ES-I3 (cell line): ENCODE measurements at regions not wholly inside any gene's neighbourhood (a gene's known extent, or its start where the extent isn't known, plus 50 kb on each side); places are given as distances from the start of the nearest gene placed in this dataset.

ENCODE experiments used
- H3K36me3 ChIP-seq: 2 replicates; pipeline ENCODE4 v1.6.1; 2013; ENCODE audit warnings: mild to moderate bottlenecking, low read length, control low read depth, moderate library complexity; ENCODE audit not compliant: insufficient read depth
- H3K4me1 ChIP-seq: 2 replicates; pipeline ENCODE4 v1.6.1; 2013; ENCODE audit warnings: mild to moderate bottlenecking, control low read depth, low read length; ENCODE audit not compliant: insufficient read depth
- H3K9ac ChIP-seq: 2 replicates; pipeline ENCODE4 v1.6.1; 2013; ENCODE audit warnings: low read depth, mild to moderate bottlenecking, low read length, moderate library complexity
- H3K9me3 ChIP-seq: 2 replicates; pipeline ENCODE4 v1.6.1; 2013; ENCODE audit warnings: mild to moderate bottlenecking, low read length, moderate library complexity; ENCODE audit not compliant: control insufficient read depth, insufficient read depth

DNA sequence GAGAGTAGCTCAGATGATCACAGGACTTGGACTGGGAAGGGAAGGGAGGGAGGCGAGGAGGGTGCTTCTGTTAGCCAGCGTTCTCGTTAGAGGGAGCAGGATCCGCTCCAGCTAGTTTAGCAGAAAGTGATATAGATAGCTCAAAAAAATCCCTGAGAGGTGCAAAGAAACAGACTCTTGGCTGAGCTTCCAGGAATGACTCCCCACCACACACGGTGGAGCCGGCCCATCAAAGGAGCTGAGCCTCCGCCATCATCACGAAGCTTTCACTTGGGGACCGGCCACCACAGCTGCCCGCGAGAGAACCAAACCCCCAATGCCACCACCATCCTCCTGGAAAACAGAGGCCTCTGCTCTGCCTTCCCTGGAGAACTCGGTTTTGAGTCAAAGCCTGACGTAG lies 124.6 kb upstream of the BCL2L14 start:
- no peak overlapping the region for H3K9ac ChIP-seq
- no peaks in the 10 kb centered on the region; the same call in 1 of the 2 replicates for H3K4me1 ChIP-seq

DNA sequence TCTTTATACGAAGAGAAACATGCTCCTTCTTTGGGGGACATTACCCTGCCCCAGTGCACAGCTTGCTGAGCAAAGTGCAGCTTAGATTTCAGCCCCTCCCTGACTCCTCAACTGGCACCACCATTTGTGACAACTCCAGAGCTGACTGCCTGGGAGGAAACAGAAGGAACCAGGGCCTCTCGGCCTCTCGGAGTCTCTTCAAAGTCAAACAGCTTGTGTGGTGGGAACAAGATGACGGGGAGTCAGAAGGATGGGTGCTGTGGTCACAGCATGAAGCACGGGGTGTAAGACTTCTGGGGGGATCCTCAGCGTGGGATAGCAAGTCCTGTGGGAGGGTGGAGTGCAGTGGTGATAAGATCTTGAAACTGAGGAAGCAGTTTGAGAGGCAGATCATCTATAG lies 123.5 kb upstream of the BCL2L14 start:
- no peaks in the 10 kb centered on the region; the same call in 1 of the 2 replicates for H3K4me1 ChIP-seq
- H3K36me3 ChIP-seq, result no peaks in the 10 kb centered on the region
- H3K9me3 ChIP-seq, result 0 out of 2 replicates have a peak, but pooled peaks cover 3% of the 10 kb centered on the region
- no peak overlapping the region for H3K9ac ChIP-seq

More for the DNA sequence above, 124.6 kb upstream of the BCL2L14 start:
- Histone ChIP-seq H3K36me3 (no peaks in the 10 kb centered on the region), H3K9me3 (0 out of 2 replicates have a peak, but pooled peaks cover 3% of the 10 kb centered on the region)

DNA sequence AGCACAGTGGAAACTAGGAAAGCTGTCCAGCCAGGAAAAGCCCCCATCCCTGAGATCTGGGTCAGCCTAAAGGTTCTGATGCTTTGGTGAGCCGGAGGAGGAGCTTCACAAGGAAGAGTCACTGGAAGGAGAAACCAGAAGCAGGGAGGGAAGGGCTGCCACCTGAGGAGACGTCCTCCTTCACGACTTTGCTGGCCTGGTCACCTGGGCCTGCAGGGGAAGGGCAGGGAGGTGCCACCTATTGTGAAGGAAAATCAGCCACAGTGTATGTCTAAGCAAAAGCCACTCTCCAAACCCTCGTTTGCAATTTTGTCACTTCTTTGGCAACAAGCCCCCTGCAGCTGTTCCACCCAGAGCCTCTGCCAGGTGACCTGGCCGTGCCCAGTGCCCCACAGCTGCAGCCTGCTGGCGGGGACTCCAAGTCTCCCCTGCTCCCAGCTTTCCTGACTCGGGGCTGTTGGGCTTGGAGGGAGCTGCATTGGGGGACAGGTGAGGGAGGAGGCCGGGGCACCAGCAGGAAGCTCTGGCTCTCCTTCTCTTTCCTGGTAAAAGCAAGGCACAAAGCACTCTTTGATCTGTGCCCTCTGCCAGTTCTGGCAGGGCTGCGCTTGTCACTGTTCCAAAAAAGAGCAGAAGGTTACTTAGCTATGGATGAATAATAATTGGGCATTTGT lies 120.9 kb upstream of the BCL2L14 start:
- no peaks in the 10 kb centered on the region; the same call in 1 of the 2 replicates for H3K4me1 ChIP-seq
- no peaks in the 10 kb centered on the region for H3K36me3 ChIP-seq
- 0 out of 2 replicates have a peak, but pooled peaks cover 3% of the 10 kb centered on the region for H3K9me3 ChIP-seq
- H3K9ac ChIP-seq, result no peak overlapping the region

DNA sequence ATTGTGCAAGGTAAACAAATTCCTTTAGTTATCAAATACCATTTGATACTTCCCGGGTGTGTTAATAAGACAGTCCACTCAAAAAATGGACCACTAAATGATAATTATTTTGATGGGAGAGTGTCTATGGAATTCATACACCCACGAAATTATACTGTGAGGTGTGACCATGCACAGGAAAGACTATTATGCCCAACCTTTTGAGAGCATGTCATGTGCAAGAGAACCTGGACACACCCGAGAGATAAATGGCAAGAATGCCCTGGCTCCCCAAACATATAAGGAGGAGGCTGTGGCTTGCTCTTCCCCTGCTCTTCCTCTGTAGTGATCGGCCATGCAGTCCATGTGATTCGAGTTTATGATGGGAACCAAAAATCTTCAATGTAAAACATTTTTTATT lies 119.5 kb upstream of the BCL2L14 start:
- H3K9me3 ChIP-seq, result 0 out of 2 replicates have a peak, but pooled peaks cover 3% of the 10 kb centered on the region
- no peaks in the 10 kb centered on the region for H3K36me3 ChIP-seq
- no peaks in the 10 kb centered on the region; the same call in 1 of the 2 replicates for H3K4me1 ChIP-seq
- no peak overlapping the region for H3K9ac ChIP-seq

DNA sequence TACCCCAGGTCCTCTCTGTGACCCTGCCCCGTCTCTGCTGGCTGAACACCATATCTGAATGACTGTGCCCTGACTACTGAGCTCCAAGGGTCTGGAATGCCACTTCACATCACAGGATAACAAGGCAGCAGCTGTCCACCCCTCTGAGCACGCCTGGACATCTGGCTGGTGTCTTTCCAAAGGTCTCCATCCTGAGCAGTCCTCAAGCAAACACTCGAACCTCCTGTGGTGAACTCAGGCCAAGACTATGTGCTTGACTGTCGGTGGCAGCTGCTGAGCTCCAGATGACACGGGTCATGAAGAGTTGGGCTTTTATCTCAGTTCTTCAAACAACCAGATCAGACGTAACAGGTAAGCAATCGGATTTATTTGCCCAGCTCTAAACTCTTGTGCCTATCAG lies 117.2 kb upstream of the BCL2L14 start:
- Histone ChIP-seq H3K9ac (no peak overlapping the region), H3K9me3 (no peaks in the 10 kb centered on the region), H3K4me1 (peaks cover 6% of the 10 kb centered on the region), H3K36me3 (no peaks in the 10 kb centered on the region)

DNA sequence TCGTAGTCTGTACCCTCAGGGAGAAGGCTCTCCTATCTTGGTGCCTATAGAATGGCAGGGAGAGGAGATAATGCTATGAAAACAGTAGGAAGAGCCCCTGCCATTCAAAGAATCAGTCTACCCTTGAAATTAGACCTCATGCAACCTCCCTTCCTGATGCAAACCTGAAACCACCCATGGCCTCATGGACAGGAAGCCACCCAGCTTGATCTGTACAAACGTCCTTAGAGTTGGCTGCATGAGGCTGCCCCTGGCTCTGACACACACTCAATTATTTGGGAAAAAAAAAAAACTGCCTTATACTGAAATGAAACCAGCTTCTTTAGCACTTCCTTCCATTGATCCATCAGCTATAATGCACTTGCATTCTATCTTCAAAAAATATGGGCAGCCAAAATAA lies 116.6 kb upstream of the BCL2L14 start:
- no peaks in the 10 kb centered on the region for H3K9me3 ChIP-seq
- peaks cover 13% of the 10 kb centered on the region for H3K4me1 ChIP-seq
- no peak overlapping the region for H3K9ac ChIP-seq
- no peaks in the 10 kb centered on the region for H3K36me3 ChIP-seq

DNA sequence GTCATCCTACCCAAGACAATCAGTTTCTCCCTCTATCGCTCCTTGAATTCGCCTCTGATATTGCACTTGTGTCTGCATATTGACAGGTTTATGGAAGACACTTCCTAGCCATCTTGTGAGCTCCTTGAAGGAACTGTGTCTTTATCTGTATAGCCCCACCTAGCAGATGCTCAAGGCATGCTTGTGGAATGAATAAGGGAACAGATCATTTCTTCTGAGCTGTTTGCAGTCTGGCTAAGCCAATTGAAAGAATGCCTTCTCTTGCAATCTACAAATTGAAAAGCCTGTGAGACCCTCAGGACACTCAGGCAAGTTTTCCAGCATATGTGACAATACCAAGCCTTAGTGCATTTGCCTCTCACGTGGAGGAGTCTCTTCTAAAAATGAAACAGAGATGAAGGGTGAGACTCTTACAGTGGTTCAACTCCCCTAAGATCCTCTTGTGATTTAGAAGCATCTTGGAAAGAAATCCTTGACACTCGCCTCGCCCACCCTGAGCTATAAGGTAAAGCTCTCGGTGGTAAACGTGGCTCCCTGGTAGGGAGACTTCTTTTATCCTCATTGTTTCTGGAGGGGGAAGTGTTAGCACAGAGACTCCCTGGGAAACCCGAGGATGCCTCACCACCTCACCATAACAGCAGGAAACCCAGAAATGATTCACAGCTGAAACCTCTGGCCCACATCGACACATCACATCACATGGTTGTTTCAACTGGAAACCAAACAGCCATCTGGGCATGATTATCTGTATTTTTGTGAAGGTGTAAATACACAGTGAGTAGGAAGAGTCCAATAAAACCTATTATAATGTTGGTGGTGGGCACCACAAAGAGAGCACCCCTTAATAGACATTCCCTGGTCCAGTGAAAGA lies 112.3 kb upstream of the BCL2L14 start:
- Histone ChIP-seq H3K4me1 (peaks cover 20% of the 10 kb centered on the region), H3K9me3 (no peaks in the 10 kb centered on the region), H3K9ac (no peak overlapping the region), H3K36me3 (no peaks in the 10 kb centered on the region)

DNA sequence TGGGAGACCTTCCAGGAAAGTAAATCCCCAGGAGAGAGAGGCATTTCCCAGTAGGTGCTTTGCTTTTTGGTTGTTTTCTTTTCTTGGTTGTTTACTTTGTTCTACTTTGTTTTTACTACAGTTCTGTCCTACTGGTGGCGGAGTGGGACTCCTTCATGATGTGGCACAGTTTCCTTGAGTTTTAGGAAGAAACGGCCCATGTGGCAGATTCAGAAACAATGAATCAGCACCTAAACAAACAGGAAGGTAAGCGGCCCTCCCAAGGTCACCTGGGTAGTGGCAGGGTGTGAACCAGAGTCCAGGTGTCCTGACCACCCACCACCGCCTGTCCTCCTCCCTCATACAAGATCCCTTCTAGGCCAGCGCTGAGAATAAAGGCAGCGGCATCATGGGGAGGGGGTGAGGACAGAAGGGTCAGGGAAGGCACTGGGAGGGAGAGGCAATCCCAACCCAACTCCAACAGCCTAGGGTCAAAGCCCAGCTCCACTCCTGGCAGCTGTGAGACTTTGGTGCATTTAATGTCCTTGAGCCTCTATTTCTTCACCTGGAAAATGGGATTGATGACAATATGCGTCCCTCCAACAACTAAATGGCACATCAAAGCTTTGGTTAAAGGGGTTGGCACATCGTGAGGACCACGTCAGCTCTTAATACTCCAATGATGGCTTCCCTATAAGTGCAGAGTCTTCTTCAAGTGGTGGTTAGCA lies 111.5 kb upstream of the BCL2L14 start:
- Histone ChIP-seq H3K36me3 (no peaks in the 10 kb centered on the region), H3K4me1 (peaks cover 20% of the 10 kb centered on the region), H3K9me3 (no peaks in the 10 kb centered on the region), H3K9ac (no peak overlapping the region)

DNA sequence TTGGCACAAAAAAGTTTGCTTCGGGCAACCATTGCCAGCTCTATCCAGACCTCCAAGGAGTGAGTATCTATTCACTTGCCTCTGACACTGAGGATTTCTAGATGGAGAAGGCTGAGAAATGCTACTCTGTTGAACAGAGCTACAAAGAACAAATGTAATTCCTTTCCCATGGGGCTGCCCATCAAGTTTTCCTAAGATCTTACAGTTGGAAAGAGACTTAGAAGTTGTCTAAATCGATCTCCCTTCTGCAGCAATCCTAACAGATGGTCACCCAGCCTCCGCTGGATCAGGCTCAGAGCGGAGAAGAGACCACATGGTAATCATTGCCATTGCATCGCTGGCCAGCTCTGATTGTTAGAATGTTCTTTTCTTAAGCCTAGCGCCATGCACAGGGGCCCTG lies 110.1 kb upstream of the BCL2L14 start:
- Histone ChIP-seq H3K9ac (no peak overlapping the region), H3K9me3 (no peaks in the 10 kb centered on the region), H3K36me3 (no peaks in the 10 kb centered on the region), H3K4me1 (peaks cover 20% of the 10 kb centered on the region)

DNA sequence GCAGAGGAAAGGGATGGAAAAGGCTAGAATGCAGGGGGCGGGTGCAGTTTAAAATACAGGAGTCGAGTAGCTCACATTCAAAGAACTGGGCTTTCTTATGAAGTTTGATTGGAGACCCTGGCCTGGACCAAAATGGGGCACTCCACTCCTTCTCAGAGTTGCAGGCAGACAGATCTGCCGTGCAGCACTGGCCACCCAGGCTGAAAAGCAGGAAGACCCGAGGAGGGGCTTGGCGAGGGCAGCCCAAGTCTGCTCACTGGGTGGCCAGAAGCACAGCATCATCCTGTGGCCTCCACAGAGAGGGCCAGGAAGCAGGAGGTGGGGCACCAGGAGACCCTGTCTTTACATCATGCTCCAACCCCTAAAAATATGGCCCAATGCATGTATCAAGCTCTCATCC lies 109.1 kb upstream of the BCL2L14 start:
- Histone ChIP-seq H3K9me3 (no peaks in the 10 kb centered on the region), H3K36me3 (no peaks in the 10 kb centered on the region), H3K4me1 (peaks cover 20% of the 10 kb centered on the region), H3K9ac (no peak overlapping the region)

DNA sequence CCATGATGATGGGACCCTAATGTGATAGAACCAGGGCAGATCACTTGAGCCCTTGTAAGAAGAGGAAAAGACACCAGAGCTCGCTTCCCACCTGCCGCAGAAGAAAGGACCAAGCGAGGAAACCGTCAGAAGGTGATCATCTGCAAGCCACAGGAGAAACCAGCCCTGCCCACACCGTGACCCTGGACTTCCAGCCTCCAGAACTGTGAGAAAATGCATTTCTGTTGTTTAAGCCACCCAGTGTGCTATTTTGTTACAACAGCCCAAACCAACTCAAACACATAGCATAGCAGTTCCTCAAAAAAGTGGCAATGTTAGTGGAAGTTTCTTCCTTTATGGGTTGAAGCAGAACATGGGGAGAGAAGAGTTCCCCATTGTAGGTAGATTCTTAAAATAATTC lies 107.9 kb upstream of the BCL2L14 start:
- Histone ChIP-seq H3K36me3 (no peaks in the 10 kb centered on the region), H3K4me1 (peaks cover 20% of the 10 kb centered on the region), H3K9me3 (no peaks in the 10 kb centered on the region), H3K9ac (no peak overlapping the region)

DNA sequence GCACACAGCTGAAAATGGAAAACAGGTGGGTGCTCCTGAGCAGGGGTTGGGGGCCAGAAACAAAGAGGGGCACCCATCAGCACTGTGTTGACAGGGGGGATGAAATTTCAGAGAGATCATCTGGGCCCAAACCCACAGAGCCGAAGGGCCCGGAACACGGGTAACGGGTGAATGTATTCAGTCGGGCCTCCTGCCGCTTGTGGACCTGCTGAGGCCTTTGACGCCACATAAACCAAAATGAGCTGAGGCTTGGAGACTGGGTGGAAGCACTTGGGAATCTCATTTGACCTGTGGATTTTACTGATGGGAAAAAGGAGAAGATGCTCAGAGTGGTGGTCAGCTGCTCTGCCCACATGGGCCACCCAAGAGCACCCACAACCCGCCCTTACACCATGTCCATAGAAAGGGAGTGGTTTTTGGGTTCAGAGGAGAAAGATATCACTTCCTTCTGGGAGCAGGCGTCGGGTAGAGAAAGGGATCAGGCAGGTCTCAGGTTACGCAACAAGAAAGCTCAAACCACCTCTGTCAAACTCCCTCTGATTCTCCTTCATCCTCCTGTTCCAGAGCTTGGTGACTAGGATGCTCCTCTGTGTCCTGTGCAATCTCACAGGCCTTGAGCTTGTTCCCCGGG lies 106.8 kb upstream of the BCL2L14 start:
- Histone ChIP-seq H3K36me3 (no peaks in the 10 kb centered on the region), H3K4me1 (peaks cover 9% of the 10 kb centered on the region), H3K9ac (no peak overlapping the region), H3K9me3 (no peaks in the 10 kb centered on the region)

DNA sequence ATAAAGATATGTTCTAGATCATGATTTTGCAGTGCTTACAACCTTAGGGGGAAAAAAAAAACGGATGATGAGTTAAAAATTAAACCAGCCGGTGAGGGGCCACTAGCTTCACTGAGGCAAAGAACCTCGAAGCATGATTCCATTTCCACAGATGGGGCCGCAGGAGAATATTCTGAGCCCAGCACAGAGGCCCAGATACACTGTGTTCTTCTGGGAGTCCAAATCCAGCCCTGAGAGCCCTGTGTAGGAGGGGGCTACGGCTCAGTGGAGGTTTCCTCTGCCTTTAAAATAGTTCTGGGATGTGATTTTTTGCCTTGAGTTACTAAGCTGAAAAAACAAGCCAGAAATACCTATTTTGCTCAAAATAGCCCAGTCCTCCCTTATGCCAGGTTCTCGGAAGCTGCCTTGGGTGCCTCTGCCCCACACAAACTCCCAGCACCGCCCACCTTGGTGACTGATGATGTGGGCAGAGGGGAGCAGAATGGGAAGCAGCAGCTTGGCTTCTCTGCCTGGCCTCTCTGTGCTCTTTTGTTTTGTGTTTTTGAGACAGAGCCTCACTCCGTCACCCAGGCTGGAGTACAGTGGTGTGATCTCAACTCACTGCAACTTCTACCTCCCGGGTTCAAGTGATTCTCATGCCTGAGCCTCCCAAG lies 105.4 kb upstream of the BCL2L14 start:
- no peaks in the 10 kb centered on the region for H3K36me3 ChIP-seq
- H3K9ac ChIP-seq, result no peak overlapping the region
- no peaks in the 10 kb centered on the region for H3K9me3 ChIP-seq
- H3K4me1 ChIP-seq, result peaks cover 6% of the 10 kb centered on the region; the same call in 1 of the 2 replicates
